K562 (cell line): ENCODE measurements at regions not wholly inside any gene's neighbourhood (a gene's known extent, or its start where the extent isn't known, plus 50 kb on each side); places are given as distances from the start of the nearest gene placed in this dataset.

ENCODE experiments used
- ATAC-seq: fragments of 200-7000 bp; cut with Tn5 transposase; 3 replicates; pipeline ENCODE4 v1.9.1; 2020; ENCODE audit warnings: moderate library complexity
- BruUV-seq: library from RNA; stranded (reverse); fragments of 400-500 nt; replicated peaks from 2 replicates; lab custom pipeline; 2021; lab: Mats Ljungman, UMichigan
- CTCF ChIA-PET: fragments of 300-600 bp; formaldehyde crosslinking; extraction: SDS; loops from one replicate; lab custom pipeline; 2021; ENCODE audit warnings: low intra/inter-chr PET ratio; lab: Yijun Ruan, JAX
- POLR2A ChIA-PET: fragments of 300-600, 350-650 bp; sonication (Branson Sonifier 250); formaldehyde crosslinking; extraction: SDS; loops from one replicate; lab custom pipeline; 2021; ENCODE audit warnings: antibody characterized with exemption, inconsistent platforms; lab: Yijun Ruan, JAX
- DNase-seq, 4 experiments: peaks; one replicate each; pipeline versions ENCODE4 v3.0.0 to v3.0.0-alpha.2; 2011 to 2018; ENCODE audit warnings: low spot score in 3 of 4, mixed read lengths in 3 of 4; ENCODE audit errors: extremely low read depth in 1 of 4
- FAIRE-seq: peaks from 2 replicates; lab custom pipeline; 2011; peaks lifted over from hg19 to GRCh38; lab: Jason Lieb, UNC
- H2AFZ ChIP-seq: 2 replicates; pipeline ENCODE4 v1.6.0; 2011; ENCODE audit warnings: low read depth, low read length, control low read depth, inconsistent platforms
- H3K27ac ChIP-seq: fragments of 200-600 bp; 3 replicates; pipeline ENCODE4 v1.8.0; 2011; ENCODE audit warnings: low read depth, mild to moderate bottlenecking, control low read depth, inconsistent platforms, low read length, moderate library complexity, mixed read lengths; ENCODE audit errors: extremely low read depth
- H3K27me3 ChIP-seq, 2 experiments: fragments of 300-600 bp in 1 of 2; 2 replicates in 1 of 2; 3 replicates in 1 of 2; pipeline versions ENCODE4 v1.6.0 to v1.8.0; 2011; ENCODE audit warnings: inconsistent platforms in 2 of 2, low read length in 2 of 2, mild to moderate bottlenecking in 1 of 2, mixed read lengths in 1 of 2, moderate library complexity in 1 of 2; ENCODE audit not compliant: control insufficient read depth in 2 of 2, insufficient read depth in 2 of 2
- H3K36me3 ChIP-seq: fragments of 300-600 bp; 3 replicates; pipeline ENCODE4 v1.8.0; 2011; ENCODE audit warnings: mild to moderate bottlenecking, low read length, inconsistent platforms; ENCODE audit not compliant: control insufficient read depth, insufficient read depth
- H3K4me1 ChIP-seq, 2 experiments: fragments of 200-600 bp in 1 of 2; replicated peaks in 1 of 2; 2 replicates in 1 of 2; 3 replicates in 1 of 2; pipeline versions ENCODE4 v1.5.1 to v1.8.0; 2011; ENCODE audit warnings: inconsistent platforms in 2 of 2, low read length in 2 of 2, mild to moderate bottlenecking in 1 of 2, mixed read lengths in 1 of 2, moderate library complexity in 1 of 2; ENCODE audit not compliant: control insufficient read depth in 2 of 2, insufficient read depth in 2 of 2
- H3K4me2 ChIP-seq: 2 replicates; pipeline ENCODE4 v1.6.1; 2011; ENCODE audit warnings: low read length, control low read depth, inconsistent platforms, mixed read lengths; ENCODE audit not compliant: insufficient read depth
- H3K4me3 ChIP-seq: fragments of 200-600 bp; sonication (generic), shearing (Covaris generic); 2 replicates; pipeline ENCODE4 v1.5.1; 2016; ENCODE audit warnings: control low read depth, inconsistent platforms
- H3K79me2 ChIP-seq: fragments of 200-600 bp; 3 replicates; pipeline ENCODE4 v1.8.0; 2011; ENCODE audit warnings: low read length, inconsistent platforms; ENCODE audit not compliant: control insufficient read depth, insufficient read depth
- H3K9ac ChIP-seq, 2 experiments: 2 replicates each; pipeline versions ENCODE4 v1.6.0 to v1.6.1; 2011; ENCODE audit warnings: low read depth in 2 of 2, low read length in 2 of 2, control low read depth in 1 of 2, inconsistent platforms in 1 of 2, mild to moderate bottlenecking in 1 of 2, mixed read lengths in 1 of 2; ENCODE audit not compliant: insufficient read depth in 1 of 2
- H3K9me1 ChIP-seq: one replicate; pipeline ENCODE4 v1.6.0; 2011; ENCODE audit warnings: inconsistent platforms, mild to moderate bottlenecking, low read length, moderate library complexity; ENCODE audit not compliant: control insufficient read depth, insufficient read depth
- H3K9me3 ChIP-seq: replicated peaks from 2 replicates; pipeline ENCODE4 v1.5.1; 2011; ENCODE audit warnings: low read depth, low read length, inconsistent platforms; ENCODE audit not compliant: control insufficient read depth, insufficient read depth
- H4K20me1 ChIP-seq: replicated peaks from 2 replicates; pipeline ENCODE4 v1.6.1; 2011; ENCODE audit warnings: low read length, inconsistent platforms, mixed read lengths; ENCODE audit not compliant: control insufficient read depth, insufficient read depth
- CAMTA2 ChIP-seq: fragments of 250-450 bp; sonication (Bioruptor Pico); conservative IDR thresholded peaks from 2 replicates; pipeline ENCODE4 v1.5.1; 2022
- CBFB ChIP-seq: sonication (generic); formaldehyde crosslinking; IDR thresholded peaks from 2 replicates; pipeline ENCODE4 v1.4.0; 2020; ENCODE audit warnings: mild to moderate bottlenecking, missing genetic modification reagents
- HEY1 ChIP-seq: fragments of 250-450 bp; sonication (Bioruptor Pico); IDR thresholded peaks from 2 replicates; pipeline ENCODE4 v1.5.0; 2020; ENCODE audit warnings: mild to moderate bottlenecking, moderate library complexity, borderline replicate concordance
- NFXL1 ChIP-seq: fragments of 450-650 bp; formaldehyde crosslinking; IDR thresholded peaks from 2 replicates; pipeline ENCODE4 v1.4.0; 2021; ENCODE audit warnings: mild to moderate bottlenecking
- NR2C2 ChIP-seq, 2 experiments: fragments of 200-800 bp in 1 of 2; sonication (Bioruptor generic) in 1 of 2; sonication (generic) in 1 of 2; formaldehyde crosslinking in 1 of 2; IDR thresholded peaks; 2 replicates each; pipeline versions ENCODE4 v1.6.1 to v1.8.0; 2016 to 2022; ENCODE audit warnings: mild to moderate bottlenecking in 1 of 2, missing compliant biosample characterization in 1 of 2, missing genetic modification characterization in 1 of 2, missing genetic modification reagents in 1 of 2
- REST ChIP-seq, 2 experiments: fragments of 450-650 bp; formaldehyde crosslinking in 1 of 2; IDR thresholded peaks; 2 replicates each; pipeline versions ENCODE4 v1.4.0 to v1.6.1; 2014 to 2020; ENCODE audit warnings: mild to moderate bottlenecking in 2 of 2, borderline replicate concordance in 1 of 2, low read depth in 1 of 2
- TAF7 ChIP-seq: fragments of 450-650 bp; IDR thresholded peaks from 2 replicates; pipeline ENCODE4 v1.6.1; 2016; ENCODE audit warnings: missing genetic modification characterization, missing compliant biosample characterization
- WGBS: fragments of 100-300 bp; shearing (Covaris generic); methylation state at CpG from one replicate; pipeline ENCODE4 v1.1.6; 2016; ENCODE audit warnings: low coverage, mixed read lengths; ENCODE audit not compliant: insufficient coverage; ENCODE audit errors: missing lambda C conversion rate; 5-methylcytosine and 5-hydroxymethylcytosine counted together
- in situ Hi-C: fragments of 300-500 bp; cut with MboI; formaldehyde crosslinking; loops from 4 replicates; pipeline ENCODE4 v1.15.0; 2018; ENCODE audit warnings: inconsistent platforms, mixed read lengths
- intact Hi-C: fragments of 100-400 bp; cut with micrococcal nuclease; formaldehyde crosslinking; loops from 2 replicates; pipeline ENCODE4 v1.14.2; 2022

- DNase-seq (no peak), ATAC-seq (no peak), FAIRE-seq (no peak)
- ChIA-PET CTCF (no interaction called here), POLR2A (no interaction called here)
- no peaks in the 10 kb centered on the region for H3K36me3 ChIP-seq
- TF ChIP-seq CBFB (CRISPR knock-in tag) (no peak), NR2C2 (CRISPR knock-in tag; IDR thresholded peaks at IDR 0.05) (no peak), NR2C2 (tag; IDR thresholded peaks at IDR 0.05) (no peak), NFXL1 (CRISPR knock-in tag) (no peak), CAMTA2 (CRISPR knock-in tag) (no peak), REST (IDR thresholded peaks at IDR 0.05; ENCODE audit: borderline replicate concordance) (no peak), REST (CRISPR knock-in tag; IDR thresholded peaks at IDR 0.05; ENCODE audit: low read depth) (no peak), TAF7 (tag) (no peak), HEY1 (CRISPR knock-in tag) (no peak)
- WGBS: 0% methylated on average over 11 of the region's 11 CpGs
- intact Hi-C loops (no loop called here), in situ Hi-C loops (no loop called here)
- H3K9ac ChIP-seq: no peak overlapping the region
- BruUV-seq: no TSS peak
- H3K4me1 ChIP-seq: no peaks in the 10 kb centered on the region
- no peak overlapping the region for H3K4me3 ChIP-seq
- no peak overlapping the region for H2AFZ ChIP-seq
- no peaks in the 10 kb centered on the region for H3K9me1 ChIP-seq
- H3K79me2 ChIP-seq: no peaks in the 10 kb centered on the region
- H3K27me3 ChIP-seq: no peaks in the 10 kb centered on the region
- no peak overlapping the region for H3K4me2 ChIP-seq
- no peaks in the 10 kb centered on the region; the same call in 1 of the 2 replicates for H3K9me3 ChIP-seq
- no peaks in the 10 kb centered on the region for H4K20me1 ChIP-seq
- H3K27ac ChIP-seq: no peak overlapping the region
Measured at GRCh38 chr2:6362671-6363450, 502.8 kb downstream of the CMPK2 start.
